ENCODE measurements at regions not wholly inside any gene's neighbourhood (a gene's known extent, or its start where the extent isn't known, plus 50 kb on each side); places are given as distances from the start of the nearest gene placed in this dataset.

DNA sequence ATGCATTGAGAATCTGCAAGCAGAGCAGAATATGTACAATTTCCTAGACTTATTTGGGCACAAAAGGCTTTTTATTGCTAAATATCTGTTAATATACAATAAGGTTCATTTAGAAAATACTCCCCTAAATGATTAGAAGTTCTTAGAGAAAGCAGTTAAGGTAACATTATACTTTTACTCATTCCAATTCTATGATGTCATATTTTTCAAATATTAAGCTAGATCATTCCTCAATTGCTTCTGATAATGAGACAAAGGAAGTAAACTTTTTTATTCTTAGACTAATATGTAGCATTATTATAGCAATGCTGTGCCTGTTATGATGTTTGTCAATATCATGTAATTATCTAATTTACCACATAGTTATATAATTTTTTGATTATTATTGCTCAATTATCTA, 447.0 kb downstream of the SLC16A7 start:
- Mint-ChIP-seq H3K27me3 (no peaks in the 10 kb centered on the region), H3K27ac (no peak overlapping the region), H3K36me3 (ENCODE audit: low read depth) (no peaks in the 10 kb centered on the region), H3K9me3 (peaks cover 5% of the 10 kb centered on the region), H3K4me3 (no peak overlapping the region), H3K4me1 (ENCODE audit: low read depth) (no peaks in the 10 kb centered on the region)

DNA sequence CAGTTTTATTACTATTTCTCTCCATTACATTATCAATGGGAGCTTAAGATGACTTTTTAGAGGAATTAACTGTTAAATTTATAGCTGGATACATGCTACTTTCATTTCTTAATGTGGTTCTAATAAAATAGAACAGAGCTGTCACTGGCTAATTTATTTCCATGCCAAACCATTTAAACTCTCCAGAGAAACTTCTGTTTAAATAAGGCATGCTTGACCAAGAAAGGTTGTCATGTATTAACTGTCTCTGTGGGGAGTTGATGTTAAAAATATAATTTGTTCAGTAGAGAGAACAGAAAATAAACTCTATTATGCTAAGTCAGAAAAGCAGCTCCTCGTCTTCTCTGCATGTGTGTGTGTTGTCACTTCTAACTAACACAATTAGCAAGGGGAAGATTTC, 447.4 kb downstream of the SLC16A7 start:
- Mint-ChIP-seq H3K4me3 (no peak overlapping the region), H3K9me3 (peaks cover 5% of the 10 kb centered on the region), H3K4me1 (ENCODE audit: low read depth) (no peaks in the 10 kb centered on the region), H3K36me3 (ENCODE audit: low read depth) (no peaks in the 10 kb centered on the region), H3K27ac (no peak overlapping the region), H3K27me3 (no peaks in the 10 kb centered on the region)

DNA sequence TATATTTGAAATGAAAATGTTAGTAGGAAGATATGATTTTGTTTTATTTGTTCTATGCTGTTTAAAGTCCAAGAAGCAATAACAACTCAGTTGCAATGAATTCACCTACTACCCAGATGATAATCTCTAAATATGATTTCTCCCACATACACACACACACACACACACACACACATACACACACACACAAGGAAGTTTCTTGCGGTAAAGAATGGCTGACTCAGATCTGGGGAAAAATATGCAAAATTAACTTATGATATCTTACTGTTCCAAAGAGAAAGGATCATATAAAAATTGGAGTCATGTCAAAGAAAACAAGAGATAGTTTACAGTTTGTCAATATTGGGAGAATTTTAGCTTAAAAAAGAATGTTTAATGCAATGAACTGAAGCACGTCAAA, 456.7 kb downstream of the SLC16A7 start:
- H3K36me3 Mint-ChIP-seq (ENCODE audit: low read depth), result no peaks in the 10 kb centered on the region
- H3K9me3 Mint-ChIP-seq, result peaks cover 4% of the 10 kb centered on the region
- H3K4me3 Mint-ChIP-seq, result no peak overlapping the region
- no peaks in the 10 kb centered on the region for H3K4me1 Mint-ChIP-seq (ENCODE audit: low read depth)
- H3K27ac Mint-ChIP-seq, result no peak overlapping the region
- H3K27me3 Mint-ChIP-seq, result no peaks in the 10 kb centered on the region

DNA sequence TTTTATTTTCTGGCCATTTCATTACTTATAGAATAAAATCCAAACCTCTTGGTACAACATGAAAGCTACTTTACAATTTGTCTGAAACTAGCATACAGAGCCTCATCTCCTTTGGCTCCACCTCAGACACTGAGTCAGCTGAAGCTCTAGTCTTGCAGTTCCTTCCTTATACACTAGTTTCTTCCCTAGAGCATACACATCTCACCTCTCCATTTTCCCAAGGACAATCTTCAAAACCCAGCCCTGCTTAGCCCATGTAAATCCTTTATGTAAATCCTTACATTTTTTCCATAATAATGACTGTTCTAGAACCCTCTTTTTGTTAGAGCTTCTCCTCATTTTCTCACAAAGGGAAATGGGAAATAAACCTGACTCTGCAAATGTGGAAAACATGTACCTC, 463.4 kb downstream of the SLC16A7 start:
- Mint-ChIP-seq H3K4me1 (ENCODE audit: low read depth) (no peaks in the 10 kb centered on the region), H3K27me3 (no peaks in the 10 kb centered on the region), H3K27ac (no peak overlapping the region), H3K4me3 (no peak overlapping the region), H3K36me3 (ENCODE audit: low read depth) (no peaks in the 10 kb centered on the region), H3K9me3 (no peaks in the 10 kb centered on the region)

DNA sequence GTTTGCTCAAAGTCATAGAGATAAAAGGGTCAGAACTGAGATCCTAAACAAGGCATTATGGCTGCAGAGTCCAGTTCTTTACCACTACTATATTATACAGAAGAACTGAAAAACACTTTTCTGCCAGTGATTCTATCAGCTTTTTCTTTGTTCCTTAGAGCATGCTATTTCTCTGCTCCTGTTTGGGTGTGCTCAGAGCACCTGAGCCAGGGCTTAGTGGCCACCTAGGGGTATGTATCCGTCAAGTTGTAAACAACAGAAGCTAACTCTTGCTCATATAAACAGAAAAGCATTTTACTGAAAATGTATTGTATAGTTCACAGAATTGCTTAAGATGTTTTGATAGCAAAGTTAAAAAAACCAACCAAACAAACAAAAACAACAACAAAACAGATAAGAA, 470.8 kb downstream of the SLC16A7 start:
- Mint-ChIP-seq H3K4me1 (ENCODE audit: low read depth) (no peaks in the 10 kb centered on the region), H3K4me3 (no peak overlapping the region), H3K9me3 (peaks cover 4% of the 10 kb centered on the region), H3K27me3 (no peaks in the 10 kb centered on the region), H3K27ac (no peak overlapping the region), H3K36me3 (ENCODE audit: low read depth) (no peaks in the 10 kb centered on the region)

DNA sequence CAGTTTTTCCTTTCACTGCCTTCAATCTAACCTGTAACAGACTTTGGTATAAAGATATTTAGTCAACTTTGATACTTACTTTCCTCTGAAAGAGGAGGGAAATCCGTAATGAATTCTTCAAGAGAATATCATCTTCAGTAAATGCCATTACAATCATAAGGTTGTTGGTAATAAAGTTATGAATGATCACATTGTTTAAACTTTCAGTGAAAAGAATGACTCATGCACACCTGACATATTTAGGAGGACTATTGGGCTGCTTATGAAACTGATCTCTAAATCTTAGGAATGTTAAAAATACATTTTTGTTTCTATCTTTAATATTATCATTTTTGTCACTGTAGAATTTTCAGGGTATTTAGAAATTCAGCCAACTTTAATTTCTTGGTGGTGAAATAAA, 474.7 kb downstream of the SLC16A7 start:
- H3K27me3 Mint-ChIP-seq, result no peaks in the 10 kb centered on the region
- no peak overlapping the region for H3K27ac Mint-ChIP-seq

DNA sequence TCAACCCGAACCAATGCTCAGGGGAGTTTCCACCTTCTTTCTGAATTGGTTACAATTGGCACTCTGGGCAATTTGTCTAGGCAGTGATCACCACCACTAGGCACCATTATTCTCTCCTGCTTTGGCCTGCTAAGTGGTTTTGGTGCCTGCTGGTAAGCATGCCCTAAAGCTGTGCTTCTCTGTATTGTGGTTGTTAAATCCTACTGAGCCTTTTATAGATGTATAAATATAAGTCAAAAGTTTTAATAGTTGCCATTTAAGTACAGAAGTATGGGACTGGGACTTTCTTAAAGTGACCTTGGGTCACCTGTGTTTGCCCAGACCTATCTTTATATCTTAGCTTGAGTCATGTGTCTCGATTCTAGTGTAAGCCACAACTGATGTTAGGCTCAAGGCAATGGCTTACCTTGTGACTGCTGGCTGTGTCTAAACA, 475.9 kb downstream of the SLC16A7 start:
- Mint-ChIP-seq H3K36me3 (ENCODE audit: low read depth) (no peaks in the 10 kb centered on the region), H3K27ac (no peak overlapping the region), H3K9me3 (no peaks in the 10 kb centered on the region), H3K4me1 (ENCODE audit: low read depth) (no peaks in the 10 kb centered on the region), H3K4me3 (no peak overlapping the region), H3K27me3 (no peaks in the 10 kb centered on the region)

More for the DNA sequence above, 474.7 kb downstream of the SLC16A7 start:
- H3K4me1 Mint-ChIP-seq (ENCODE audit: low read depth), result no peaks in the 10 kb centered on the region
- H3K36me3 Mint-ChIP-seq (ENCODE audit: low read depth), result no peaks in the 10 kb centered on the region
- H3K4me3 Mint-ChIP-seq, result no peak overlapping the region
- H3K9me3 Mint-ChIP-seq, result peaks cover 4% of the 10 kb centered on the region

DNA sequence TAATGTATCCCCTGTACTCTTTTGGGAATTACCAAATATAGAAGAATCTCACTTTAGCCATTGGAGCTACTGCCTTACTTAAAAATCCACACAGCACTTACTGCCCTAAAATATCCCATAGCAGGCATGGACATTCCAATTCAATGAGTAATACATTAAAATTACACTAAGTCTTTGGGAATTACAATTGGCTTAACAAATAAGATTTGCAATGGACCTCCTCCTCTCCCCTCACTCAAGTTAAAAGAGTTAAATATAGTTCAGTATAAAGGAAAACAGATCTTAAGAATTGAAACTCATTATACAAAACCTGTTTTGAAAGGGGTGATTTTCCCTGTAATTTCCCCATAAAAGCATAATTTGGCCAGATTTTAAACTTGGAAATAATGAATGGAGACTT, 477.1 kb downstream of the SLC16A7 start:
- H3K27ac Mint-ChIP-seq, result no peak overlapping the region
- no peak overlapping the region for H3K4me3 Mint-ChIP-seq

DNA sequence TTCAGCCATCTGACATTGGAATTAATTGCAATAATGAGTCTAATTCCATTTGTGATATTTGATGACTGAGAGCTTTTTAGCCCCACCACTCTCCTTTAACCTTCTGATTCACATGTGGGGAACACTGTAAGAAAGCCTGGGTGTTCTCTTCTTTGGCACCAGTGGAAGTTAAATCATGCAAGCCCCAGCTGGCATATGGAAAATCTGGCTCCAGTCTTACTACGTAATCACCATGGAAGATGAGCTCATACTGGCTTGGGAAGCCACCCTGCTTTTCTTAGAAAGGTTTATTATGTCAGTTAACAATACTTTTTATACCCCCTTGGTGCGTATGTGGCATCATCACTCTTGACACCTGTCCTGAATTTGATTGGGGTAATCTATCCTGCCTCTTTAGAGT, 479.3 kb downstream of the SLC16A7 start:
- peaks cover 5% of the 10 kb centered on the region for H3K9me3 Mint-ChIP-seq
- no peak overlapping the region for H3K4me3 Mint-ChIP-seq
- H3K36me3 Mint-ChIP-seq (ENCODE audit: low read depth), result no peaks in the 10 kb centered on the region
- H3K4me1 Mint-ChIP-seq (ENCODE audit: low read depth), result no peaks in the 10 kb centered on the region
- H3K27ac Mint-ChIP-seq, result no peak overlapping the region
- H3K27me3 Mint-ChIP-seq, result no peaks in the 10 kb centered on the region

More for the DNA sequence above, 477.1 kb downstream of the SLC16A7 start:
- Mint-ChIP-seq H3K9me3 (peaks cover 4% of the 10 kb centered on the region), H3K27me3 (no peaks in the 10 kb centered on the region), H3K36me3 (ENCODE audit: low read depth) (no peaks in the 10 kb centered on the region), H3K4me1 (ENCODE audit: low read depth) (no peaks in the 10 kb centered on the region)

DNA sequence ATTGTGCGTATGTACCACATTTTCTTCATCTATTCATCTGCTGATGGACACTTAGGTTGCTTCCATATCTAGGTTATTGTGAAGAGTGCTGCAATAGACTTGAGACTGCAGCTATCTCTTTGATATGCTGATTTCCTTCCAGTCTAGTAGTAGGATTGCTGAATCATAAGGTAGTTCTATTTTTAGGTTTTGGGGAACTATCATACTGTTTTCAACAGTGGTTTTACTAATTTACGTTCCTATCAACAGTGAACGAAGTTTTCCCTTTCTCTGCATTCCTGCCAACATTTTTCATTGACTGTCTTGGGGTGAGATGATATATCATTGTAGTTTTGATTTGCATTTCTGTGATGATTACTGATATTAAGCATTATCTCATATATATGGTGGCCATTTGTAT, 482.2 kb downstream of the SLC16A7 start:
- no peaks in the 10 kb centered on the region for H3K27me3 Mint-ChIP-seq

DNA sequence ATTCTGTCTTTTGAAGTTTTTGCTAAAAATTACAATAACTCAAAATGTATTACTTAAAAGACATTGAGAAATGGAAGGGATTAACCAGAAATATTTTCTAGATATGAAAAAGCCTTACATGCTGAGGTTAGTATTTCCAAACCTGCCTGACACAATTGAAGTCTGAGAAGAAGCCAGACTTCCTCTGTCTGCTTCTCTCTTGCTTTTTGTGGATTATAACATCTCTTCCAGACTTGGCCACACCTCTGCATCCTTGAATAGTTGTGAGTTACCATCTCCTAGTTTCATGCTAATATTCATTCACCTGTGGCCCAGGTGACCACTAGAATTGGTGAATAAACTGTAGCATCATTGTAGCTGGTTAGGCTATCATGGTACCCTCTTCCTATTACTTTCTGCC, 497.6 kb downstream of the SLC16A7 start:
- H3K4me3 Mint-ChIP-seq, result no peak overlapping the region
- H3K36me3 Mint-ChIP-seq (ENCODE audit: low read depth), result no peaks in the 10 kb centered on the region
- no peaks in the 10 kb centered on the region for H3K27me3 Mint-ChIP-seq
- H3K27ac Mint-ChIP-seq, result no peak overlapping the region
- H3K9me3 Mint-ChIP-seq, result no peaks in the 10 kb centered on the region
- H3K4me1 Mint-ChIP-seq (ENCODE audit: low read depth), result no peaks in the 10 kb centered on the region

More for the DNA sequence above, 482.2 kb downstream of the SLC16A7 start:
- Mint-ChIP-seq H3K27ac (no peak overlapping the region), H3K4me3 (no peak overlapping the region), H3K9me3 (peaks cover 9% of the 10 kb centered on the region), H3K4me1 (ENCODE audit: low read depth) (no peaks in the 10 kb centered on the region), H3K36me3 (ENCODE audit: low read depth) (no peaks in the 10 kb centered on the region)

DNA sequence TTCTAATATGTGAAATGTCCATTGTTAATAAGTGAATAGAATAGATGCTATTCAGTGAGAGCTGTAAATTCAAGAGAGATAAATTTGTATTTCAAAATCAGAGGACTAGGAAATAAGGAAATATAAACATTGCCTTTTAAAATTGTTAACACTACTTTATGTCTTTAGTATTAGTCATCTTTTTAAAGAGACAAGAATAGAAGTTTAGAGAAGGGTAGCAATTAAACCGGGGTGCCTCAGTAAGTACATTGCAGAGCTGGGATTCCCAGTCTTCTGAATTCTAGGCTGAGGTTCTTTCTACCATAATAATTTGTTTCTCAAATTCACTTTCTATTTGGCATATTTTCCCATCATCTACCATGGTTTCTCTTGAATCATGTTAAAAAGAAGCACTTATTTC, 498.6 kb downstream of the SLC16A7 start:
- H3K4me1 Mint-ChIP-seq (ENCODE audit: low read depth), result no peaks in the 10 kb centered on the region
- H3K4me3 Mint-ChIP-seq, result no peak overlapping the region
- H3K9me3 Mint-ChIP-seq, result no peaks in the 10 kb centered on the region

DNA sequence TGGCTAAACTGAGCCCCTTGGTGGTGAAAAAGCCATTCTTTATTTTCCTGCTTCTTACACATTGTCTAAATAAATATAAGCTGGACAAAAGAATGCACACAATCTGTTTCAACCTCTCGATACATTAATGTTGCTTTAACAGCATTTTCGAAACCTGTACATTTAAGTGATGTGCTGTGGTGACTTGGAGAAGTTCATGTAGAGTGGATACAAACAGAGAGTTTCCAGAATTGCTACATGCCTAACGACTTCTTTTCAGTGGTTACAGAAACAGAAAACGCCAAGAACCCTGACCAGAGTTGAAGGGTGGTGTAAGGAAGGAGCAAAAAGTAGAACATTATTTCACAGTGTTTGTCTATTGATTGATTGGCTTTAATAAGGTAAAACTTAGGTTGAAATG, 500.9 kb downstream of the SLC16A7 start:
- Mint-ChIP-seq H3K9me3 (no peaks in the 10 kb centered on the region), H3K27me3 (no peaks in the 10 kb centered on the region), H3K36me3 (ENCODE audit: low read depth) (no peaks in the 10 kb centered on the region), H3K27ac (no peak overlapping the region), H3K4me3 (no peak overlapping the region), H3K4me1 (ENCODE audit: low read depth) (no peaks in the 10 kb centered on the region)

More for the DNA sequence above, 498.6 kb downstream of the SLC16A7 start:
- Mint-ChIP-seq H3K27ac (no peak overlapping the region), H3K36me3 (ENCODE audit: low read depth) (no peaks in the 10 kb centered on the region), H3K27me3 (no peaks in the 10 kb centered on the region)

DNA sequence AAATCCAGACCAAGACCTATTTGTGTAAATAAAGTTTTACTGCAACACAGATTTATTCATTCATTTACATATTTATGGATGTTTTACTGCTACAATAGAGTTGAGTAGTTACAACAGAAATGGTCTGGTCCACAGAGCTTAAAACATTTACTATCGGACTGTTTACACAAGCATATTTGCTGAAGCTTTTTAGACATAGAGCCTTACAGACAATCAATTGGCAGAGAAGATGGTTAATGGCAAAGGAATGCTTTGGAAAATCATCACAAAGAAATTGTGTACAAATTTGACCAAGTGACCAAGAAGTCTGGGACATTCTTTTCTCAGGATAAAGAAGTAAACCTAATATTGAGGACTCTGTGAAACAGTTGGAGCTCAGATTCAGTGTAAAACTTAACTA, 504.3 kb downstream of the SLC16A7 start:
- H3K4me3 Mint-ChIP-seq, result no peak overlapping the region
- no peaks in the 10 kb centered on the region for H3K36me3 Mint-ChIP-seq (ENCODE audit: low read depth)
- H3K9me3 Mint-ChIP-seq, result no peaks in the 10 kb centered on the region
- no peak overlapping the region for H3K27ac Mint-ChIP-seq
- H3K27me3 Mint-ChIP-seq, result no peaks in the 10 kb centered on the region
- no peaks in the 10 kb centered on the region for H3K4me1 Mint-ChIP-seq (ENCODE audit: low read depth)

DNA sequence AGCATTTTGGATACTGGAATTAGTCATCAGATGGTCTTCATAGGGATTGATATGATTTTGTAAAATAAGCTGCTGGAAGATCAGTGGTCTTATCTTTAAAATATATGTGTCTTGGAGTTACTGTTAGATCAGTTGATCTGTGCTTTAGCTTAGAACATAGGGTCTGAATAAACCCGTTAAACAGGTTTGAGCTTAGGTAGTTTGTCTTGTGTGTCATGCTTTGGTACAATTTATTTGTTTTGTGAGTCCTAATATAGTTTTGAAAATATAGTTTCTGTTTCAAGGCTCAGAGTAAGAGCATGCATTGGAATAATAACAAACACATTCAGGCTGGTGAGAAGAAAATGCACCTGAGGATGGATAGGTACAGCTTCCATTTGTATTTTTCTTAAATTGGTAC, 505.0 kb downstream of the SLC16A7 start:
- H3K27me3 Mint-ChIP-seq, result no peaks in the 10 kb centered on the region
- no peaks in the 10 kb centered on the region for H3K4me1 Mint-ChIP-seq (ENCODE audit: low read depth)
- no peak overlapping the region for H3K27ac Mint-ChIP-seq
- no peaks in the 10 kb centered on the region for H3K36me3 Mint-ChIP-seq (ENCODE audit: low read depth)
- no peaks in the 10 kb centered on the region for H3K9me3 Mint-ChIP-seq
- no peak overlapping the region for H3K4me3 Mint-ChIP-seq

DNA sequence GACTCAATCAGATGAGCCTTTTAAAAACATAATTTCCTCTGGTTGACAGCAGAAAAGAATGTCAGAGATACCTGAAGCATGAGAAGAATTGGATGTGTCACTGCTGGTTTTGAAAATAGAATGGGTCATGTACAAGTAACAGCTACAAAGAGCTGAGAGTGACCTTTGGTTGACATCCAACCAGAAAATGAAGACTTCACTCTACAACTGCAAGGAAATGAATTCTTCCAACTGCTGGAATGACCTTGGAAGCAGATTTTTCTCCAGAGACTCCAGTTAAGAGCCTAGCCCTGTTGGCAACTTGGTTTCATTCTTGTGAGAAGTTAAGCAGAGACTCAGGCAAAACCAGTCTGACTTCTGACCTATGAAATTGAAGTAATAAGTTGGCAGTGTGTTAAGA, 505.9 kb downstream of the SLC16A7 start:
- H3K27me3 Mint-ChIP-seq, result no peaks in the 10 kb centered on the region
- no peak overlapping the region for H3K4me3 Mint-ChIP-seq
- H3K4me1 Mint-ChIP-seq (ENCODE audit: low read depth), result no peaks in the 10 kb centered on the region
- no peaks in the 10 kb centered on the region for H3K9me3 Mint-ChIP-seq
- no peaks in the 10 kb centered on the region for H3K36me3 Mint-ChIP-seq (ENCODE audit: low read depth)
- H3K27ac Mint-ChIP-seq, result no peak overlapping the region

DNA sequence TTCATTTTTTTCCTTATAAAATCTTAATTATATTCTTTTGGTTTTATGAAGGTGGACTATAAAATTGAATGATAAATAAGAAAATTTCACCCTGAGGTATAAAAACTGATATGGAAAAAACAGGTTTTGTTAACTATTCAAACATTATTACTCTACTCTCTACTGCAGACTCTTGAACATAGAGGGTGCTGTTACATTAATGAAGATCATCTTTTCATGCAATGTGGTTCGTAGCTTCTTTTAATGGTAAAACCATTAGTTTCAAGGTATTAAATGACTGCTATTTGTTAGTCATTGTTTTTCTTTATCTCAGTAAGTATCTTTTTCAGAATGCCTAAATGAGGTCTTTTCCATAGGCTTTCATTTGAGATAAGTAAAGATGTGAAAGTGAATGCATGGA, 510.4 kb downstream of the SLC16A7 start:
- no peaks in the 10 kb centered on the region for H3K9me3 Mint-ChIP-seq
- H3K4me1 Mint-ChIP-seq (ENCODE audit: low read depth), result no peaks in the 10 kb centered on the region
- H3K27me3 Mint-ChIP-seq, result no peaks in the 10 kb centered on the region
- H3K4me3 Mint-ChIP-seq, result no peak overlapping the region
- no peak overlapping the region for H3K27ac Mint-ChIP-seq
- H3K36me3 Mint-ChIP-seq (ENCODE audit: low read depth), result no peaks in the 10 kb centered on the region
